ENCODE measurements at regions not wholly inside any gene's neighbourhood (a gene's known extent, or its start where the extent isn't known, plus 50 kb on each side); places are given as distances from the start of the nearest gene placed in this dataset.

DNA sequence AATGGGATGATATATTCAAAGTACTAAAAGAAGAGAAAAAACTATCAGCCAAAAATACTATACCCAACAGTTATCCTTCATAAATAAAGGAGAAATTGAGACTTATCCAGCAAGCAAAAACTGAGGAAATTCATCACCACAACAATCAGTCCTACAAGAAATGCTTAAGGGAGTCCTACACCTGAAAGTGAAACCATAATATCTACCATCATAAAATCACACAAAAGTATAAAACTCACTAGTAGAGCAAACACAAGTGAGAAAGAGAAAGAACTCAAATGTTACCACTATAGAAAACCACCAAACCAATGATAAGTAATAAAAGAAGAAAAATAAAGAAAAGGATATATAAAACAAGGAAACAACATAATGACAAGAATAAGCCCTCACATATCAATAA is 103.6 kb upstream of the NEO1 start:
- DNase-seq (ENCODE audit: extremely low spot score) = no peak
- ChIA-PET CTCF (no interaction called here), POLR2A (no interaction called here)
- TF ChIP-seq, protein P1, sequence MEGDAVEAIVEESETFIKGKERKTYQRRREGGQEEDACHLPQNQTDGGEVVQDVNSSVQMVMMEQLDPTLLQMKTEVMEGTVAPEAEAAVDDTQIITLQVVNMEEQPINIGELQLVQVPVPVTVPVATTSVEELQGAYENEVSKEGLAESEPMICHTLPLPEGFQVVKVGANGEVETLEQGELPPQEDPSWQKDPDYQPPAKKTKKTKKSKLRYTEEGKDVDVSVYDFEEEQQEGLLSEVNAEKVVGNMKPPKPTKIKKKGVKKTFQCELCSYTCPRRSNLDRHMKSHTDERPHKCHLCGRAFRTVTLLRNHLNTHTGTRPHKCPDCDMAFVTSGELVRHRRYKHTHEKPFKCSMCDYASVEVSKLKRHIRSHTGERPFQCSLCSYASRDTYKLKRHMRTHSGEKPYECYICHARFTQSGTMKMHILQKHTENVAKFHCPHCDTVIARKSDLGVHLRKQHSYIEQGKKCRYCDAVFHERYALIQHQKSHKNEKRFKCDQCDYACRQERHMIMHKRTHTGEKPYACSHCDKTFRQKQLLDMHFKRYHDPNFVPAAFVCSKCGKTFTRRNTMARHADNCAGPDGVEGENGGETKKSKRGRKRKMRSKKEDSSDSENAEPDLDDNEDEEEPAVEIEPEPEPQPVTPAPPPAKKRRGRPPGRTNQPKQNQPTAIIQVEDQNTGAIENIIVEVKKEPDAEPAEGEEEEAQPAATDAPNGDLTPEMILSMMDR (IDR thresholded peaks at IDR 0.05; ENCODE audit: control extremely low read depth, extremely low read depth, low read depth, missing control alignments) = no peak

DNA sequence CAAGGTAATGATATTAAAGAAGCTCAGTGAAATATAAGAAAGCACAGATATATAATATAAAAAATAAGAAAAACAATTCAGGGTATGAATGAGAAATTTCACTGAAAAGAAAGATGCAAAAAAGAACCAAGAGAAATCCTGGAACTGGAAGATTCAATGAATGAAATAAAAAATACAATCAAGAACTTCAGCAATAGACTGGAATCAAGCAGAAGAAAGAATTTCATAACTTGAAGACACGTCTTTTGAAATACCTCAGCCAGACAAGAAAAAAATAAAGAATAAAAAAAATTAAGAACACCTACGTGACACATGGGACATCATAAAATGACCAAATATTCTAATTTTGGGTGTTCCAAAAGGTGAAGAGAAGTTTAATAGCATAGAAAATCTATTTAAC is 104.6 kb upstream of the NEO1 start:
- DNase-seq (ENCODE audit: extremely low spot score) = no peak
- CTCF ChIA-PET = no interaction called here
- POLR2A ChIA-PET = no interaction called here
- TF ChIP-seq, protein P1 (IDR thresholded peaks at IDR 0.05; ENCODE audit: control extremely low read depth, extremely low read depth, low read depth, missing control alignments) = no peak

- DNase-seq (ENCODE audit: extremely low spot score) = no peak
- ChIA-PET CTCF (no interaction called here), POLR2A (no interaction called here)
- TF ChIP-seq, protein P1 (IDR thresholded peaks at IDR 0.05; ENCODE audit: control extremely low read depth, extremely low read depth, low read depth, missing control alignments) = no peak
These were observed 107.7 kb upstream of the NEO1 start for GRCh38 chr15:72944565-72944964.

GRCh38 chr15:72940229-72940622 is 112.0 kb upstream of the NEO1 start:
- ChIA-PET CTCF (no interaction called here), POLR2A (no interaction called here)
- no peak for DNase-seq (ENCODE audit: extremely low spot score)
- TF ChIP-seq, protein P1 (IDR thresholded peaks at IDR 0.05; ENCODE audit: control extremely low read depth, extremely low read depth, low read depth, missing control alignments) = no peak

DNA sequence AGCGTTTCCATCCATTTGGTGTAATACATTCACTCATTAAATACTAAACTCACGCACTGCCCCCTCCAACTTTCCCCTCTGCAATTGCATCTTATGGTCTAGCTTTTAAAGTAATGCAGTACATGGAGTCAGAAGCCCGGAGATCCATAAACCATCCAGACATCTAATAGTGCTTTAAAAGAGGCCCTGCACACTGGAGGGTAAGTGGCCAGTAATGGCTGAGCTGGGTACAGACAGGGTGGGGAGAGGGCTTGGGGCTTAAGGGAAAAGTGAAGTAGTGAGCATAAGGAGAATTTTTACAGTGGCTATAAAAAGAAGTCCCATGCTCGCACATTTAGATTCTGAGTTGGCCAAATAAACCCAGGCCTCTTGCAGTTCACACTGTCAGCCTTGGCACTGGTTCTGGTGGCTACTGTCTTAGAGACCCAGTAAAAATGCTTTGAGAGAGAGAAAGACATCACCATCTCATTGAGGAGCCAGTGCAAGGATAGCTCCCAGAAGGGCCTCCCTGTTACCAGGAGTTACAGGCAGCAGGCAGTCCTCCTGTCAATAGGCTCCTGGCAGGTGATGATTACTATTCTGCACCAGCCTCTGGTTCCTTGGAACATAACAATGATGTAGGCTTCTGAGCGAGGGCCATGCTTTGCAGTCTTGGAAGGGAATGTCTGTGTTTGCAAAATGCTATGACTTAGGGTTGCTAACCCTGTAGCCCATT is 112.6 kb upstream of the NEO1 start:
- CTCF ChIA-PET = no interaction called here
- TF ChIP-seq, protein P1 (IDR thresholded peaks at IDR 0.05; ENCODE audit: control extremely low read depth, extremely low read depth, low read depth, missing control alignments) = no peak

DNA sequence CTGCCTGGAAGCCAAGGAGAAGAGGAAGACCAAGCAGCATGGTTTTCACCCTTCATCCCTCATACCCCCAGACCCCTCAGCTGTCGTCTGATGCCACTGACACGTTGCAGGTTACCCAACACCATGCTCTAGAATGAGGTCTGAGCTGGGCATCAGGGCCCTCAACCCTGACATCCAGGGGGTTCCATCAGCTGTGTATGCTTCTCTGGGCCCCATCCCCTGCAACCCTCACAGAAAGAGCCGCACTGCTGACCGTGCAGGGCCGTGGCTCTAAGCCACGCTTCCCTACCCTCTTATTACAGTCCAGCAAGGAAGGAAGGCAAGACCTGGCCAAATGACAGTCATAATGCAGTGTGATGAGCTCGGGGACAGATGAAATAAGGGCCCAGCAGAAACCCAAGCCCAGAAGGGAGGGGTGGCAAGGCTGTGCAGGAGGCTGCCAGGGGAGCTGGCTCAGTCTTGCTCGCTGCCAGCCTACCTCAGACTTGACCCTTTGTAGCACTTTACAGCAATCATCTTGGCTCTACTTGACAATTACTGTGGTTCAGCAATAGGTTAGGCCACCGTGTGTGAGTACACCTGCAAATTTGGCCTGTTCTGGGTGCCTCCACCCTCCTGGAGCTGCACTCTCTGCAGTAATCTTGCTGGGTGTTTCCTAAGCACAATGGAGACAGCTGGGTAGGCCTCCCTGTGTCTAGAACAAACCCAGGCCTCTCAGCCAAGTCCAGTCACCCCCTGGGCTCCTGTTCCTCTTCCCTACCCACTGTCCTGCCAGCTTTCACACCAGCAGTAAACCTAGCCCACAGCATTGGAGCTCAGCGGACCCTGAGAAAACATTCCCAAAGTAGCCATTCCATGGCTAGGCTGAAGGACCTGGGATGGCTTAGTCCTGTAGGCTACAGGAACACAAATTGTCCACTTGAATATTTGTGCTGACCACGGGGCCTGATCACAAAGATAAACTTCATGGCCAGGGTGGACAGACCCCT is 115.3 kb upstream of the NEO1 start:
- CTCF ChIA-PET = no interaction called here
- TF ChIP-seq, protein P1 (IDR thresholded peaks at IDR 0.05; ENCODE audit: control extremely low read depth, extremely low read depth, low read depth, missing control alignments) = no peak
- DNase-seq (ENCODE audit: extremely low spot score) = no peak
- POLR2A ChIA-PET = no interaction called here

More for the DNA sequence above, 112.6 kb upstream of the NEO1 start:
- POLR2A ChIA-PET = no interaction called here
- no peak for DNase-seq (ENCODE audit: extremely low spot score)

Data from GM10248 (cell line).